Sigmoid colon (tissue), 6 donors: ENCODE measurements at regions not wholly inside any gene's neighbourhood (a gene's known extent, or its start where the extent isn't known, plus 50 kb on each side); places are given as distances from the start of the nearest gene placed in this dataset.

Experiments
- DNase-seq: peaks from one replicate; pipeline ENCODE4 v3.0.0-alpha.2; 2019
- H3K27ac ChIP-seq, 4 donors: fragments of 200-600 bp; sonication (generic); one replicate each; pipeline ENCODE4 v1.5.1; 2016 to 2019; ENCODE audit warnings: mild to moderate bottlenecking in 1 of 4
- H3K27me3 ChIP-seq, 3 donors: fragments of 200-600 bp; sonication (generic); one replicate each; pipeline ENCODE4 v1.5.1; 2019; ENCODE audit warnings: mild to moderate bottlenecking in 1 of 3
- H3K36me3 ChIP-seq, 4 donors: fragments of 200-600 bp; sonication (generic); one replicate each; pipeline ENCODE4 v1.5.1; 2016 to 2019
- H3K4me1 ChIP-seq, 4 donors: fragments of 200-600 bp; sonication (generic); one replicate each; pipeline ENCODE4 v1.5.1; 2017 to 2019
- H3K4me3 ChIP-seq, 4 donors: fragments of 200-600 bp; sonication (generic); one replicate each; pipeline ENCODE4 v1.5.1; 2017 to 2019; ENCODE audit warnings: mild to moderate bottlenecking in 2 of 4, moderate library complexity in 1 of 4
- H3K9me3 ChIP-seq, 4 donors: fragments of 200-600 bp in 3 of 4; sonication (generic) in 3 of 4; one replicate each; pipeline versions ENCODE4 v1.5.1 to v1.6.1; 2013 to 2019
- CTCF ChIP-seq, 4 experiments: fragments of 450-650 bp in 3 of 4; fragments of 200-600 bp in 1 of 4; IDR thresholded peaks; one replicate each; pipeline ENCODE4 v1.5.1; 2016 to 2019; ENCODE audit warnings: antibody characterized with exemption in 4 of 4, mild to moderate bottlenecking in 3 of 4, moderate library complexity in 2 of 4
- EP300 ChIP-seq, 4 donors: sonication (generic); formaldehyde crosslinking; IDR thresholded peaks; one replicate each; pipeline ENCODE4 v1.6.1; 2017; ENCODE audit warnings: antibody characterized with exemption in 4 of 4
- POLR2A ChIP-seq, 2 donors: fragments of 450-650 bp; IDR thresholded peaks; one replicate each; pipeline ENCODE4 v1.6.1; 2016; ENCODE audit warnings: antibody characterized with exemption in 2 of 2, mild to moderate bottlenecking in 2 of 2, moderate library complexity in 2 of 2
- POLR2AphosphoS5 ChIP-seq, 4 donors: sonication (generic); formaldehyde crosslinking; IDR thresholded peaks; one replicate each; pipeline ENCODE4 v1.6.1; 2017; ENCODE audit warnings: antibody characterized with exemption in 4 of 4
- WGBS, 2 donors: extraction: QIAGEN DNeasy Blood & Tissue Kit; methylation state at CpG; one replicate each; pipeline ENCODE4 v1.1.7; 2013; 5-methylcytosine and 5-hydroxymethylcytosine counted together
- intact Hi-C: fragments of 100-400 bp; cut with DNase I; formaldehyde crosslinking; loops from one replicate; pipeline ENCODE4 v1.15.1; 2023
- donor health status: healthy with polysubstance abuse.
- donor health status: healthy.

GRCh38 chr7:12474035-12474434 is 70.4 kb upstream of the VWDE start:
- no peaks in the 10 kb centered on the region for H3K36me3 ChIP-seq
- H3K27ac ChIP-seq: no peak overlapping the region
- no peaks in the 10 kb centered on the region for H3K27me3 ChIP-seq
- no peak for DNase-seq
- WGBS, 2 donors: 71 to 83% methylated on average over 4 of the region's 4 CpGs
- no peak overlapping the region for H3K4me3 ChIP-seq
- intact Hi-C loops: no loop called here
- no peak for TF ChIP-seq CTCF (IDR thresholded peaks at IDR 0.05)
- no peak for TF ChIP-seq EP300 (IDR thresholded peaks at IDR 0.05)
- no peak for TF ChIP-seq POLR2AphosphoS5 (IDR thresholded peaks at IDR 0.05)
- H3K9me3 ChIP-seq: no peaks in the 10 kb centered on the region
- H3K4me1 ChIP-seq: no peaks in the 10 kb centered on the region

GRCh38 chr7:12475362-12476063 is 71.8 kb upstream of the VWDE start:
- TF ChIP-seq EP300 (IDR thresholded peaks at IDR 0.05) (no peak), POLR2A (IDR thresholded peaks at IDR 0.05) (no peak), POLR2AphosphoS5 (IDR thresholded peaks at IDR 0.05) (no peak), CTCF (IDR thresholded peaks at IDR 0.05) (no peak)
- intact Hi-C loops: no loop called here
- 62 to 75% methylated on average over 6 of the region's 6 CpGs for WGBS, 2 donors
- Histone ChIP-seq H3K27ac (no peak overlapping the region), H3K36me3 (no peaks in the 10 kb centered on the region), H3K4me3 (no peak overlapping the region), H3K27me3 (no peaks in the 10 kb centered on the region), H3K9me3 (no peaks in the 10 kb centered on the region), H3K4me1 (no peaks in the 10 kb centered on the region)
- no peak for DNase-seq

- intact Hi-C loops: no loop called here
- Histone ChIP-seq H3K27ac (no peak overlapping the region), H3K27me3 (no peaks in the 10 kb centered on the region), H3K9me3 (no peaks in the 10 kb centered on the region), H3K36me3 (no peaks in the 10 kb centered on the region), H3K4me1 (no peaks in the 10 kb centered on the region), H3K4me3 (no peak overlapping the region)
- TF ChIP-seq EP300 (IDR thresholded peaks at IDR 0.05) (no peak), POLR2AphosphoS5 (IDR thresholded peaks at IDR 0.05) (no peak), CTCF (IDR thresholded peaks at IDR 0.05) (no peak), POLR2A (IDR thresholded peaks at IDR 0.05) (no peak)
- 59 to 87% methylated on average over 3 of the region's 3 CpGs for WGBS, 2 donors
- no peak for DNase-seq
Measured at GRCh38 chr7:12477620-12478019, 74.0 kb upstream of the VWDE start.

- TF ChIP-seq CTCF (IDR thresholded peaks at IDR 0.05): no peak
- no peak for TF ChIP-seq EP300 (IDR thresholded peaks at IDR 0.05)
- no peak for TF ChIP-seq POLR2A (IDR thresholded peaks at IDR 0.05)
- TF ChIP-seq POLR2AphosphoS5 (IDR thresholded peaks at IDR 0.05): no peak
- no peaks in the 10 kb centered on the region for H3K36me3 ChIP-seq
- WGBS, 2 donors: 51 to 65% methylated on average over 3 of the region's 3 CpGs
- no peaks in the 10 kb centered on the region for H3K27me3 ChIP-seq
- H3K4me1 ChIP-seq: no peaks in the 10 kb centered on the region
- no peaks in the 10 kb centered on the region for H3K9me3 ChIP-seq
- DNase-seq: no peak
- intact Hi-C loops: no loop called here
- H3K4me3 ChIP-seq: no peak overlapping the region
- no peak overlapping the region for H3K27ac ChIP-seq
Measured at GRCh38 chr7:12481722-12482121, 78.1 kb upstream of the VWDE start.

- Histone ChIP-seq H3K36me3 (no peaks in the 10 kb centered on the region), H3K9me3 (no peaks in the 10 kb centered on the region), H3K4me3 (no peak overlapping the region), H3K27me3 (no peaks in the 10 kb centered on the region), H3K27ac (no peak overlapping the region), H3K4me1 (no peaks in the 10 kb centered on the region)
- intact Hi-C loops: no loop called here
- TF ChIP-seq POLR2AphosphoS5 (IDR thresholded peaks at IDR 0.05) (no peak), POLR2A (IDR thresholded peaks at IDR 0.05) (no peak)
- 94 to 95% methylated on average over 2 of the region's 2 CpGs for WGBS, 2 donors
- no peak for DNase-seq
Measured at GRCh38 chr7:12485845-12486244, 82.2 kb upstream of the VWDE start.
